ENCODE measurements at regions not wholly inside any gene's neighbourhood (a gene's known extent, or its start where the extent isn't known, plus 50 kb on each side); places are given as distances from the start of the nearest gene placed in this dataset.

- TF ChIP-seq MYC (IDR thresholded peaks at IDR 0.05; ENCODE audit: low read depth, low read length) = no peak
- TF ChIP-seq MAX (IDR thresholded peaks at IDR 0.05; ENCODE audit: low read depth, low read length) = no peak
- no peak for TF ChIP-seq CTCF (IDR thresholded peaks at IDR 0.05; ENCODE audit: low read depth, low read length)
- no peak for TF ChIP-seq POLR2A (IDR thresholded peaks at IDR 0.05; ENCODE audit: extremely low read depth, insufficient read length)
- DNase-seq (ENCODE audit: low read depth) = no peak
- no peak overlapping the region for H3K4me3 ChIP-seq (ENCODE audit: low read depth, low read length)
Observed at GRCh38 chr18:77777163-77777562, 527.5 kb downstream of the GALR1 start.

- H3K4me3 ChIP-seq (ENCODE audit: low read depth, low read length) = no peak overlapping the region
- no peak for DNase-seq (ENCODE audit: low read depth)
- TF ChIP-seq CTCF (IDR thresholded peaks at IDR 0.05; ENCODE audit: low read depth, low read length) = no peak
- no peak for TF ChIP-seq MYC (IDR thresholded peaks at IDR 0.05; ENCODE audit: low read depth, low read length)
- TF ChIP-seq POLR2A (IDR thresholded peaks at IDR 0.05; ENCODE audit: extremely low read depth, insufficient read length) = no peak
- no peak for TF ChIP-seq MAX (IDR thresholded peaks at IDR 0.05; ENCODE audit: low read depth, low read length)
Observed at GRCh38 chr18:77784759-77785379, 535.2 kb downstream of the GALR1 start.

GRCh38 chr18:77785415-77785975, 535.8 kb downstream of the GALR1 start:
- TF ChIP-seq CTCF (IDR thresholded peaks at IDR 0.05; ENCODE audit: low read depth, low read length) (no peak), POLR2A (IDR thresholded peaks at IDR 0.05; ENCODE audit: extremely low read depth, insufficient read length) (no peak), MAX (IDR thresholded peaks at IDR 0.05; ENCODE audit: low read depth, low read length) (no peak), MYC (IDR thresholded peaks at IDR 0.05; ENCODE audit: low read depth, low read length) (no peak)
- DNase-seq (ENCODE audit: low read depth) = no peak
- no peak overlapping the region for H3K4me3 ChIP-seq (ENCODE audit: low read depth, low read length)

- no peak for TF ChIP-seq CTCF (IDR thresholded peaks at IDR 0.05; ENCODE audit: low read depth, low read length)
- no peak for TF ChIP-seq MYC (IDR thresholded peaks at IDR 0.05; ENCODE audit: low read depth, low read length)
- TF ChIP-seq MAX (IDR thresholded peaks at IDR 0.05; ENCODE audit: low read depth, low read length) = no peak
- no peak for TF ChIP-seq POLR2A (IDR thresholded peaks at IDR 0.05; ENCODE audit: extremely low read depth, insufficient read length)
- H3K4me3 ChIP-seq (ENCODE audit: low read depth, low read length) = no peak overlapping the region
- no peak for DNase-seq (ENCODE audit: low read depth)
Observed at GRCh38 chr18:77803024-77803423, 553.4 kb downstream of the GALR1 start.

- DNase-seq (ENCODE audit: low read depth) = no peak
- no peak overlapping the region for H3K4me3 ChIP-seq (ENCODE audit: low read depth, low read length)
- TF ChIP-seq MAX (IDR thresholded peaks at IDR 0.05; ENCODE audit: low read depth, low read length) = no peak
- no peak for TF ChIP-seq POLR2A (IDR thresholded peaks at IDR 0.05; ENCODE audit: extremely low read depth, insufficient read length)
- TF ChIP-seq CTCF (IDR thresholded peaks at IDR 0.05; ENCODE audit: low read depth, low read length) = no peak
- TF ChIP-seq MYC (IDR thresholded peaks at IDR 0.05; ENCODE audit: low read depth, low read length) = no peak
Observed at GRCh38 chr18:77804382-77804781, 554.7 kb downstream of the GALR1 start.
